Epidermal melanocyte (primary cell): ENCODE measurements at regions not wholly inside any gene's neighbourhood (a gene's known extent, or its start where the extent isn't known, plus 50 kb on each side); places are given as distances from the start of the nearest gene placed in this dataset.

Experiments
- DNase-seq: peaks from one replicate; pipeline ENCODE4 v3.0.0; 2011; ENCODE audit warnings: low spot score; ENCODE audit not compliant: insufficient read length

DNA sequence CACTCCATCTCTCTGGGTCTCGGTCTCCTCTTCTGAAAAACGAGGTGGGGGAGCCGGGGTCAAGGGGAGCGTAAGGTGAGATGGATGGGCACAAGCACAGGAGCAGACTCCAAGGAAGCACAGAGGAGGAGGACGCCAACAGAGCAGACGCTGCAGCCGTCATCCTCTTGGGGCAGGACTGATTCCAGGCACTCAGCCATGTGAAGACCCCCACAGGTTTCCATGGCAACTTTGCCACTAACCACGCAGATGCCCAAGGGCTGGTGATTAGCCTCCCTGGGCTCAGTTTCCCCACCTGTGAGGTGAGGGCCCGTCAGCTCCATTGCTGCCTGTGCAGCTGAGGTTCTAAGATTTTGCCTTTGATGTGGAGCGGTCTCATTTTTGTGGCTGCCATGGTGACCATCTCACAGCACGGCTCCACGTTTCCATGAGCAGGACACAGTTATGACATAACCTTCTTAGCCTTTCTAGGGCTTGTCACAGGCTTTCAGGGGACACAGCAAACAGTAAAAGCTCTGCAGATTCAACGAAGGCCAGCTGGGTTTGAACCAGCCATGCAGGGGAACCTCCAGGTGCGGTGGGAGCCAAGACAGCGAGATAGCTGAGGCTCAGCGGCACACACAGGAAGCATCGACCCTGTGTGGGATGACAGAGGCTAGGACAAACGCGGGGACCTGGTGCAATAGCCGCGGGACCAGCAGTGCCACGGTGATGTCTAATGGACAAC is 170.3 kb downstream of the NUP210 start:
- no peak for DNase-seq

DNA sequence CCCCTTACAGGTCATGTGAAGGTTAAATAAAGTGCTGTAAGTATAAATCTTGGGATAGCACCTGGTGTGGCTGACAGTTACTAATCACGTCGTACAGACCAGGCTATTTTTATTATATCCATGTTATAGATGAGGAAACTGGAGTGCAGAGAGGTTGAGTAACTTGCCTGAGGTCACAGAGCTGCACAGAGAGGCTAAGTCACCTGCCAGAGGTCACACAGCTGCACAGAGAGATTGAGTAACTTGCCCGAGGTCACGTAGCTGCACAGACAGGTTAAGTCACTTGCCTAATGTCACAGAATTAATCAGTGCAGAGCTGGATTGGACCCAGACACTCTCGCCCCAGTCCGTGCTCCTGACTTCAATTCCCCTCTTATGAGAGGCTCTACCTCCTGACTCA is 171.5 kb downstream of the NUP210 start:
- DNase-seq, result no peak

DNA sequence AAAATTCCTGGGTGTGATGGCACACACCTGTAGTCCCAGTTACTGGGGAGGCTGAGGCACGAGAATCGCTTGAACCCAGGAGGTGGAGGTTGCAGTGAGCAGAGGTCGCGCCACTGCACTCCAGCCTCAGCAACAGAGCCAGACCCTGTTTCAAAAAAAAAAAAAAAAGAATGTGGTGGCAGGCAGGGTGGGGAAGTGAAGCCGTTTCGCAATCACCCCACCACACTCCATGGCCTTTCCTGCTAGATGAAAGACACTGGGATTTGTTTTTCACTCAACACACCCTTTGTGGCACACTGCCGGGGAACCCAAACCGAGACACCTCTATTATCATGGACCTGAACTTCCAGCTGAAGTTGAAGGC is 172.4 kb upstream of the IQSEC1 start:
- DNase-seq, result no peak

- no peak for DNase-seq
Observed at GRCh38 chr3:13243586-13243985, 170.4 kb upstream of the IQSEC1 start.

DNA sequence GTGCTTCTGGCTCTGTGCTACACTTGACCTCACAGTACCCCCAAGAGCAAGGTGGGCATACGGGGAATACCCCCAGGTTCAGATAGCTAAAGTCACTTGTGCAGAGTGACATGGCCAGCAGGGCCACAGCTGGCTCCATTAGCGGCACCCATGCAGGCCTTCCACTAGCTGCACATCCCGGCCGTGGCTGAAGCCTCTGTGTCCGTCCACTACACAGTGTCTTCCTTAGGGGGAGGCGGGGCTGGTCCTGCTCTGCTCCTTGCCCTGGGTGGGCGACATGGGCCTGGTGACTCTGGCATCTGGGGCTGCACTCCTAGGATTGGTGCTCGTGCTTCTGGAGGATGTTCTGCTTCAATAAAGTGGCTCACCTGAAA is 169.1 kb upstream of the IQSEC1 start:
- no peak for DNase-seq

DNA sequence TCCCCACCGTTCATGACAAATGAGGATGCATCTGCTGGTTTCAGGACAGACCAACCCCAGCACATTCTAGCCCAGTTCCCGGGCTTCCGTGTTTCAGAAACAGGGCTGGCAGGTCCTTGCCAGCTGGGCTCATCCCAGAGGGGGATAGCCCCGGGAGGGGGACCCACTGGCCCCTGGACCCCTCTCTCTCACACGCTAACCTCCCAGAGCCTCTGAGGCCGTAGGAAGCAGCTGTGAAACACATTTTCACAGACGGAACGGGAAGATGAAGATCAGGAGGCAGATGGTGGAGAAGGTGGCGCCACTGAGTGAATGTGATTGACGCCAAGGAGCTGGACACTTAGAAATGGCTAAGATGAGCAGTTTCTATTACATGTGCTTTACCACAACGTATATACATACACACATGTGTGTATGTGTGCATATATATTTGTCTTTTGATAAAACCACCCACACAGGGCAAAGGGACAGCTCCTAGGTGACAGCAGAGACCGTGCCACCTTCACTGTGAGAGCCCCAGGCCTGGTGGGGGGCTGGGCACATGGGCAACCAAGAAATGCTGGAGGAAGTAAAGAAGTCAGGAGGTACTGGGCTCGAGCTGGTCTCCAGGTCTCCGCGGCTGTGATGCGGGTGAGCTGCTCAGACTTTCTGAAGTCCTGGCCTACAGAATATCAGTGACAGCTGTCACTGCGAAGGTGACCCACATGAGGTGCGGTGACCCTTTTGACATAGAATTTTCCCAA is 168.6 kb upstream of the IQSEC1 start:
- DNase-seq, result no peak

- DNase-seq, result no peak
Observed at GRCh38 chr3:13240928-13241618, 167.8 kb upstream of the IQSEC1 start.

DNA sequence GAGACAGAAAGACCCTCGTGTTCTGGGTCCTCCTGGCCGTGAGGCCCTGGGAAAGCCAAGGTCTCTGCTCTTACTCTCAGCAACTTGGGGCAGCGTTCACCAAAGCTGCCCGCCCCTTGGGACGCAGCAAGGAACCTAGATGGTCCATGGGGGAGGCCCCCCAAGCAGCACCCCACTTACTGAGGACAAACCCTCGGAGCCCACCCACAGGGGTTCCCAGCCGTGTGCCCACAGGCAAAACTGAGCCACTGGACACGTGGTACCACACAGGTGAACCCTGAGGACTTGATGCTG is 166.2 kb upstream of the IQSEC1 start:
- no peak for DNase-seq

DNA sequence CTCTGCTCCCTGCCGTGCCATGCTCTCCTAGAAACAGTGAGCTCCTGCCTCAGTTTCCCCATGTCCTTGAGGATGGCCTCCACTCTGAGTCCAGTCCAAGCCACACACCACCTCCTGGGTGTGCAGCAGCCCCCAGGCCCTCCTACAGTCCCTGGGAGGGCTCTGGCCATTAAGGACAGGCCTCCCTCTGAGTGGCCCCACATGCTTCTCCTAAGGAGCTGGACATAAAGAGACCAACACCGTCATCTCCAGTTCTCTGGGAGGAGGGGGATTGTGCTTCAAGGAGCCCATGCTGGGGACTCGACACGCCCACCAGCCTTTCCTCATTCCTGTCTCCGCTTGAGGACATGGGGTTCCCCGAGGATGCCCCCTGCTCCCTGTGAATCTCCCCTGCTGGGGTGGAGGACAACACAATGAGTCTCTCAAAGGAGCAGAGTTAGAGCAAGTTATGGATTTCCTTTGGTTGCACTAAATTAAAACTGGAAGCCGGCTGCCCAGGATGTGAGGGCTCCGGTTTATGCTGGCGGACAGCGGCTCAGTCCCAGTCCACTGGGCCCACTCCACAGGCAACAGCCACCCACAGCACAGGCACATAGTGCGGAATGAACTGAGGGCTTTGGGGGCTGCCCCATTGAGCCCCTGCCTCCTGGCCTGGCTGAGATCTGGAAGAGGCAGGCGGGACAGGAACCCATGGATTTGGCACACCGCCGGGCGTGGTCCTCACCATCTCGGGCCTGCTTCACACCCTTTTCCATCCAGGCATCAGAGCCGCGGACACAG is 165.6 kb upstream of the IQSEC1 start:
- DNase-seq, result no peak

DNA sequence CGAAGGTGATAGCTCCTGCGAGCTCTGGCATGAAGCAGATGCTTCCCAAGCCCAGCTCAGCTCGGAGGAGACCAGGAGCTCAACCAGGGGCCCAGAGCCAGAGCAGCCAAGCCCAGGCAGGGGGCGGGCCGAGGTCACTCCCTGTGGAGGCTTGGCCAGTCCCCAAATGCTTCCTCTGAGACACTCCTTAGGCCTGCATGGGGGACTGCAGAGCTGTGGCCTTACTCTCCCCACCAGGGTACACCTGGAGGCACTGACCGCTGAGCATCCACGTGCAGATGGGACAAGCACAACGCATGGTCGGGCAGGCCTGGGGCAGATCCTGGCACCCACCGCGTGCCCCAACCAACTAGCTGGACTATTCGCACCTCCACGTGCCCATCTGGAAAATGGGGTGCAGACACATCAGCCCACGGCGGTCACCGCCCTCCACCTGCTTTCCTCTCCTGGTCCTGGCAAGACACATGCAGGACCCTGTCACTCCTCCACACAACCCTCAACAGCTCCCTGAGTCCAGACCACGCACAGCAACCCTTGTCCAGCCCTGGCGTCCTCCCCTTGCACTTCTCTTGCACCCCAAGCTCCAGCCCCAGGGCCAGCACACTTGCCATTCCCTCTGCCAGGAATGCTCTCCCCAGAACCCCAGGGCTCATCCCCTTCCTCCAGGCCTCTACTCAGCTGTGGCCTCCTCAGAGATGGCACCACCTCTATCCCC is 164.7 kb upstream of the IQSEC1 start:
- DNase-seq, result no peak

- no peak for DNase-seq
Observed at GRCh38 chr3:13236557-13237173, 163.4 kb upstream of the IQSEC1 start.

GRCh38 chr3:13235897-13236296 is 162.7 kb upstream of the IQSEC1 start:
- no peak for DNase-seq

- no peak for DNase-seq
Observed at GRCh38 chr3:13235079-13235478, 161.8 kb upstream of the IQSEC1 start.

DNA sequence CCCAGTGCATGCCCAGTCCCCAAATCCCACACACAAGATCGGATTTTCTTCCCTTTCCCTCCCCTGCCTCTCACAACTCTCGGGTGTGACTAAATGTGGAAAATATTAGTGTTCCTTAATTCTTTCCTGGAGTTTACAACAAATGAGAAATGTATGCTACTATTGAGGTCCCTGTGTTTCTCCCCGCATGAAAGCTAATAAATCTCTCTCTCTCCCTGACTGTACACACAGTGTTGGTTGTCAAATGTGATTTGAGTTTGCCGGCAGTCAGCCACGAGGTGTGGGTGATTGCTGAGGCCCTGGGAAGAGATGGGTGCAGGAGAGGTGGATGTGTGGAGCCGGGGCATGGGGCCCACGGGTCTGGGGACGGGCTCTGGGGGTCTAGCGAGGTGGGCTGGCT is 161.4 kb upstream of the IQSEC1 start:
- DNase-seq, result no peak

- no peak for DNase-seq
Observed at GRCh38 chr3:13233487-13234485, 160.6 kb upstream of the IQSEC1 start.

- DNase-seq, result no peak
Observed at GRCh38 chr3:13231781-13232666, 158.8 kb upstream of the IQSEC1 start.

- DNase-seq, result no peak
Observed at GRCh38 chr3:13229273-13229949, 156.2 kb upstream of the IQSEC1 start.

DNA sequence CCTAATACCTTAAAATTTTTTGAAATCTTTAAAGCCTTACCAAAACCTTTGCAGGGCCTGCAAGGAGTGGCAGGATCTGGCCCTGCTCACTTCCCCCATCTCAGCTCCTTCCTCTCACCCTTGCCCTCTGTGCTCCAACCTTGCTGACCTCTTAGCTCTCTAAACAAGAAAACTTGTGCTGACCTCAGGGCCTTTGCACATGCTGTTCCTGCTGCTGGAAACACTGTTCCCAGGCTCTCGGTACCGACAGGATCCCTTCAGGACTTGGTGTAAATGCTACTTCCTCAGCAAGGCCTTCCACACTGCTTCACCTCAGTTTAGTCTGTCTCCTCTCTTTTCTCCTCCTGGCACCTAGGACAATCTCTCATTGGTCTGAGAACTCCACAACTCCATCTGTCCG is 155.4 kb upstream of the IQSEC1 start:
- DNase-seq, result no peak
